ENCODE measurements at regions not wholly inside any gene's neighbourhood (a gene's known extent, or its start where the extent isn't known, plus 50 kb on each side); places are given as distances from the start of the nearest gene placed in this dataset.

DNA sequence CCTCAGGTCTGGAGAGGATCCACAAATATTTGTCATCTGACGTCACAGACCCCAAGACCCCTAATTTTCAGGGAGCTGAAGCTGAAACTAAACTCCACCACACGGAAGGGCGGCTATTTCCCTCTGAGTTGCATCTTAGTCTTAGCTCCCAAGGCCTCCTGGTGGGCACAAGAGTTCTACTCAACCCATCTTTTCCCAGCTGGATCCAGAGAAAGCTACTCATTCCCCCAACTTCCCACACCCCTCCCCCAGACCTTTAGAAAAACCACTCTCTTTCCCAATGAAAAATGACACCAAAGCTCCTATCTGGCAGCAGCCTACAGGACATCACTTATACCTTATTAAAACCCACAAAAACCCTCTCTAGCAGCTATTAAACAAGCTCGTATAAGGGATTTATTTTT is 67.1 kb upstream of the SLC1A1 start:
- Histone ChIP-seq H3K9me2 (ENCODE audit: insufficient read depth, low read length) (no peaks in the 10 kb centered on the region), H3K9me3 (ENCODE audit: low read length) (no peaks in the 10 kb centered on the region), H3K4me3 (ENCODE audit: low read length) (no peak overlapping the region), H3K9ac (ENCODE audit: low read length) (no peak overlapping the region), H4K20me1 (ENCODE audit: insufficient read depth) (no peaks in the 10 kb centered on the region), H3K27me3 (ENCODE audit: insufficient read depth, low read depth, low read length) (no peaks in the 10 kb centered on the region), H3K4me2 (ENCODE audit: low read length) (no peak overlapping the region), H3K27ac (ENCODE audit: low read length) (no peak overlapping the region), H3K36me3 (ENCODE audit: insufficient read depth, low read length) (no peaks in the 10 kb centered on the region), H3F3A (ENCODE audit: insufficient read depth, low read length, poor library complexity, severe bottlenecking) (no peaks in the 10 kb centered on the region), H2AFZ (ENCODE audit: low read depth, low read length) (no peak overlapping the region), H3K79me2 (replicated peaks; ENCODE audit: insufficient read depth, low read length) (no peaks in the 10 kb centered on the region)
- no peak for TF ChIP-seq SMC3 (conservative IDR thresholded peaks at IDR 0.05; ENCODE audit: poor library complexity)
- TF ChIP-seq, protein P1, sequence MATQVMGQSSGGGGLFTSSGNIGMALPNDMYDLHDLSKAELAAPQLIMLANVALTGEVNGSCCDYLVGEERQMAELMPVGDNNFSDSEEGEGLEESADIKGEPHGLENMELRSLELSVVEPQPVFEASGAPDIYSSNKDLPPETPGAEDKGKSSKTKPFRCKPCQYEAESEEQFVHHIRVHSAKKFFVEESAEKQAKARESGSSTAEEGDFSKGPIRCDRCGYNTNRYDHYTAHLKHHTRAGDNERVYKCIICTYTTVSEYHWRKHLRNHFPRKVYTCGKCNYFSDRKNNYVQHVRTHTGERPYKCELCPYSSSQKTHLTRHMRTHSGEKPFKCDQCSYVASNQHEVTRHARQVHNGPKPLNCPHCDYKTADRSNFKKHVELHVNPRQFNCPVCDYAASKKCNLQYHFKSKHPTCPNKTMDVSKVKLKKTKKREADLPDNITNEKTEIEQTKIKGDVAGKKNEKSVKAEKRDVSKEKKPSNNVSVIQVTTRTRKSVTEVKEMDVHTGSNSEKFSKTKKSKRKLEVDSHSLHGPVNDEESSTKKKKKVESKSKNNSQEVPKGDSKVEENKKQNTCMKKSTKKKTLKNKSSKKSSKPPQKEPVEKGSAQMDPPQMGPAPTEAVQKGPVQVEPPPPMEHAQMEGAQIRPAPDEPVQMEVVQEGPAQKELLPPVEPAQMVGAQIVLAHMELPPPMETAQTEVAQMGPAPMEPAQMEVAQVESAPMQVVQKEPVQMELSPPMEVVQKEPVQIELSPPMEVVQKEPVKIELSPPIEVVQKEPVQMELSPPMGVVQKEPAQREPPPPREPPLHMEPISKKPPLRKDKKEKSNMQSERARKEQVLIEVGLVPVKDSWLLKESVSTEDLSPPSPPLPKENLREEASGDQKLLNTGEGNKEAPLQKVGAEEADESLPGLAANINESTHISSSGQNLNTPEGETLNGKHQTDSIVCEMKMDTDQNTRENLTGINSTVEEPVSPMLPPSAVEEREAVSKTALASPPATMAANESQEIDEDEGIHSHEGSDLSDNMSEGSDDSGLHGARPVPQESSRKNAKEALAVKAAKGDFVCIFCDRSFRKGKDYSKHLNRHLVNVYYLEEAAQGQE (IDR thresholded peaks at IDR 0.05; ENCODE audit: borderline replicate concordance), result no peak

DNA sequence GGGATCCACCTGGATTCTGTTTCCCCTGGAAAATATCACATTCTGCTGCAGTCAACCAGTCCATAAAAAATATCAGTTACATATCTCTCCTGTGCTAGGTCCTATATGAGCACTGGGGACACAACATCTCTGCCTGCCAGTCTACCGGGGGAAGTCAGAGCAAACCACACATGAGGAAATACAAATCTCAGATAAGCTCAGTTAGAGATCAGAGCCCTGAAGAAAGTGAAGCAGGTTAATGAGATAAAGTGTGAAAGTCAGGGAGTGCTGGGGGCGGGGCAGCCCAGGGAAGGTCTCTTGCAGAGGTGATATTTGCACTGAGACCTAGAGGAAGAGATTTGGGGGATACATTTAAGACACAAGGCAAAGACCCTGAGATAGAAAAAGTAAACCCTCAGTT is 67.8 kb upstream of the SLC1A1 start:
- H3K79me2 ChIP-seq (replicated peaks; ENCODE audit: insufficient read depth, low read length), result no peaks in the 10 kb centered on the region
- no peaks in the 10 kb centered on the region for H3K9me3 ChIP-seq (ENCODE audit: low read length)
- H3K9me2 ChIP-seq (ENCODE audit: insufficient read depth, low read length), result no peaks in the 10 kb centered on the region
- H2AFZ ChIP-seq (ENCODE audit: low read depth, low read length), result no peak overlapping the region
- no peaks in the 10 kb centered on the region for H3K36me3 ChIP-seq (ENCODE audit: insufficient read depth, low read length)
- no peak overlapping the region for H3K4me3 ChIP-seq (ENCODE audit: low read length)
- no peaks in the 10 kb centered on the region for H3F3A ChIP-seq (ENCODE audit: insufficient read depth, low read length, poor library complexity, severe bottlenecking)
- no peaks in the 10 kb centered on the region for H4K20me1 ChIP-seq (ENCODE audit: insufficient read depth)
- H3K4me2 ChIP-seq (ENCODE audit: low read length), result no peak overlapping the region
- H3K27me3 ChIP-seq (ENCODE audit: insufficient read depth, low read depth, low read length), result no peaks in the 10 kb centered on the region
- no peak overlapping the region for H3K27ac ChIP-seq (ENCODE audit: low read length)
- no peak overlapping the region for H3K9ac ChIP-seq (ENCODE audit: low read length)
- TF ChIP-seq RAD21 (conservative IDR thresholded peaks at IDR 0.05) (no peak), MXI1 (conservative IDR thresholded peaks at IDR 0.05; ENCODE audit: poor library complexity, severe bottlenecking) (no peak), POLR2AphosphoS5 (IDR thresholded peaks at IDR 0.05) (no peak), TAF1 (IDR thresholded peaks at IDR 0.05; ENCODE audit: low read depth) (no peak), SMC3 (conservative IDR thresholded peaks at IDR 0.05; ENCODE audit: poor library complexity) (no peak), EP300 (conservative IDR thresholded peaks at IDR 0.05; ENCODE audit: poor library complexity, severe bottlenecking) (no peak), EZH2 (IDR thresholded peaks at IDR 0.05; ENCODE audit: borderline replicate concordance, insufficient read depth, low read length, poor library complexity, severe bottlenecking) (no peak)
- TF ChIP-seq, protein P1 (IDR thresholded peaks at IDR 0.05; ENCODE audit: borderline replicate concordance), result no peak
- TF ChIP-seq, protein P2, sequence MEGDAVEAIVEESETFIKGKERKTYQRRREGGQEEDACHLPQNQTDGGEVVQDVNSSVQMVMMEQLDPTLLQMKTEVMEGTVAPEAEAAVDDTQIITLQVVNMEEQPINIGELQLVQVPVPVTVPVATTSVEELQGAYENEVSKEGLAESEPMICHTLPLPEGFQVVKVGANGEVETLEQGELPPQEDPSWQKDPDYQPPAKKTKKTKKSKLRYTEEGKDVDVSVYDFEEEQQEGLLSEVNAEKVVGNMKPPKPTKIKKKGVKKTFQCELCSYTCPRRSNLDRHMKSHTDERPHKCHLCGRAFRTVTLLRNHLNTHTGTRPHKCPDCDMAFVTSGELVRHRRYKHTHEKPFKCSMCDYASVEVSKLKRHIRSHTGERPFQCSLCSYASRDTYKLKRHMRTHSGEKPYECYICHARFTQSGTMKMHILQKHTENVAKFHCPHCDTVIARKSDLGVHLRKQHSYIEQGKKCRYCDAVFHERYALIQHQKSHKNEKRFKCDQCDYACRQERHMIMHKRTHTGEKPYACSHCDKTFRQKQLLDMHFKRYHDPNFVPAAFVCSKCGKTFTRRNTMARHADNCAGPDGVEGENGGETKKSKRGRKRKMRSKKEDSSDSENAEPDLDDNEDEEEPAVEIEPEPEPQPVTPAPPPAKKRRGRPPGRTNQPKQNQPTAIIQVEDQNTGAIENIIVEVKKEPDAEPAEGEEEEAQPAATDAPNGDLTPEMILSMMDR (IDR thresholded peaks at IDR 0.05; ENCODE audit: poor library complexity, severe bottlenecking), result no peak

All from neural cell (in vitro differentiated cells).